NB4 (cell line): ENCODE measurements at regions not wholly inside any gene's neighbourhood (a gene's known extent, or its start where the extent isn't known, plus 50 kb on each side); places are given as distances from the start of the nearest gene placed in this dataset.

Experiments used
- DNase-seq: peaks from one replicate; pipeline ENCODE4 v3.0.0; 2010; ENCODE audit warnings: low read depth
- H3K4me3 ChIP-seq: one replicate; pipeline ENCODE4 v1.5.1; 2011; ENCODE audit warnings: mild to moderate bottlenecking, low read depth, low read length, moderate library complexity
- MYC ChIP-seq: IDR thresholded peaks from 2 replicates; pipeline ENCODE4 v1.6.1; 2011; ENCODE audit warnings: low read depth, low read length
- POLR2A ChIP-seq: IDR thresholded peaks from 2 replicates; pipeline ENCODE4 v1.6.1; 2011; ENCODE audit warnings: mild to moderate bottlenecking; ENCODE audit not compliant: insufficient read length; ENCODE audit errors: extremely low read depth
- TF ChIP-seq, protein P1 (sequence below): IDR thresholded peaks from one replicate; pipeline ENCODE4 v1.5.1; 2012; ENCODE audit warnings: low read depth, low read length
- TF ChIP-seq, protein P2 (sequence below): IDR thresholded peaks from 2 replicates; pipeline ENCODE4 v1.6.1; 2011; ENCODE audit warnings: low read depth, low read length

DNA sequence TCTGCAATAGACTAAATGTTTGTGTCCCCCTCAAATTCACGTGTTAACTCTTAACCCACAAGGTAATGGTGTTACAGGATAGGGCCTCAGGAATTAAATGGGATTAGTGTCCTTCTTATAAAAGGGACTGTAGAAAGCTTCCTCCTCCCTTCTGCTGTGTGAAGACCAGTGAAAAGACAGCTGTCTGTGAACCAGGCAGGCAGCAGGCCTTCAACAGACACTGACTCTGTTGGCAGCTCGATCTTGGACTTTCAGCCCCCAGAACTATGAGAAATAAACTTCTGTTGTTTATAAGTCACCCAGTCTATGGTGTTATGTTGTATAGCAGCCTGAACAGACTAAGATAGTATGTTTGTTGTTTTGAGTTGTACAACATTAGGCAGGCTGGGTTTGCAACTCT lies 208.1 kb downstream of the GBA3 start:
- TF ChIP-seq POLR2A, result no peak
- TF ChIP-seq, protein P1, sequence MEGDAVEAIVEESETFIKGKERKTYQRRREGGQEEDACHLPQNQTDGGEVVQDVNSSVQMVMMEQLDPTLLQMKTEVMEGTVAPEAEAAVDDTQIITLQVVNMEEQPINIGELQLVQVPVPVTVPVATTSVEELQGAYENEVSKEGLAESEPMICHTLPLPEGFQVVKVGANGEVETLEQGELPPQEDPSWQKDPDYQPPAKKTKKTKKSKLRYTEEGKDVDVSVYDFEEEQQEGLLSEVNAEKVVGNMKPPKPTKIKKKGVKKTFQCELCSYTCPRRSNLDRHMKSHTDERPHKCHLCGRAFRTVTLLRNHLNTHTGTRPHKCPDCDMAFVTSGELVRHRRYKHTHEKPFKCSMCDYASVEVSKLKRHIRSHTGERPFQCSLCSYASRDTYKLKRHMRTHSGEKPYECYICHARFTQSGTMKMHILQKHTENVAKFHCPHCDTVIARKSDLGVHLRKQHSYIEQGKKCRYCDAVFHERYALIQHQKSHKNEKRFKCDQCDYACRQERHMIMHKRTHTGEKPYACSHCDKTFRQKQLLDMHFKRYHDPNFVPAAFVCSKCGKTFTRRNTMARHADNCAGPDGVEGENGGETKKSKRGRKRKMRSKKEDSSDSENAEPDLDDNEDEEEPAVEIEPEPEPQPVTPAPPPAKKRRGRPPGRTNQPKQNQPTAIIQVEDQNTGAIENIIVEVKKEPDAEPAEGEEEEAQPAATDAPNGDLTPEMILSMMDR, result no peak
- TF ChIP-seq, protein P2, sequence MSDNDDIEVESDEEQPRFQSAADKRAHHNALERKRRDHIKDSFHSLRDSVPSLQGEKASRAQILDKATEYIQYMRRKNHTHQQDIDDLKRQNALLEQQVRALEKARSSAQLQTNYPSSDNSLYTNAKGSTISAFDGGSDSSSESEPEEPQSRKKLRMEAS, result no peak
- TF ChIP-seq MYC, result no peak
- H3K4me3 ChIP-seq, result no peak overlapping the region
- no peak for DNase-seq

DNA sequence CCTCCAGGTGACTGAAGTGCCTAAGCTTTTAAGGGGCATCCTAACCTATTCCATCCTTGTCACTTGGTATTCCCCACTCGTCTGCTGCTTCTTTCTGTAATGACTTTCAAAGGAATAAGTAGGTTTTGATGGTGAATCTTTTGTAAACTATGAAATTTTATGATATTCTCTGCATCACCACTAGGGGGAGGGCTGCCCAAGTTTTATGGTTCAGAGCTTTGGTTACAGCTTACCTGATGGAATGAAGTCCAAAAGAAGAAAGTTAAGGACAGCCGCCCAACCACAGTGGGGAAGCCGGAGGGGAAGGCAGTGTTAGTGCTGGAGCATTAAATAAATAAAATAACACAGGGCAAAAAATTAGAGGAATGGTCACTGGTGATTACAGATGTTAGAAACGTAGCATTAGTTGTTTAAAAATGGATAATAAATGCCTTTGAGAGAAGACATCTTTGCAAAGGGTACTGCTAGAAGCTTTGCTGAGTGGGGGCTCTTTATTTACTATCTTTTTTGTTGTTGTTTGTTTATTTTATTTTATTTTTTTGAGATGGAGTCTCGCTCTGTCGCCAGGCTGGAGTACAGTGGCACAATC lies 204.9 kb downstream of the GBA3 start:
- no peak for TF ChIP-seq MYC
- TF ChIP-seq, protein P1, result peak; percentile 86
- DNase-seq, result peak; percentile 53
- H3K4me3 ChIP-seq, result no peak overlapping the region

DNA sequence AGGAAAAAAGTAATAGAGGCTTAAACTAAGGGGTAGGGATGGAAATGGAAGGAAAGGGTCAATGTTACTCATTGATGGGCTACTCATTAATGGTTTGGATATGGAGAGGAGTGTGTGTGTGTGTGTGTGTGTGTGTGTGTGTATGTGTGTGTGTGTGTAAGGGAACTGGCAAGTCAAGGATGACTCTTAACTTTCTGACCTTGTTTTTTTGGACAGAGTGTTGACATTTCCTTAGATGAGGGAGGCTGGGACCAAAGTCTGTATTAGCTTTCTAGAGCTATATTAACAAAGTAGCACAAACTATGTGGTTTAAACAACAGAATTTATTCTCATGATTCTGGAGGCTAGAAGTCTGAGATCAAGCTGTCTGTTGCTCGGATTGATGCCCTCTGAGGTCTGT lies 202.7 kb downstream of the GBA3 start:
- TF ChIP-seq, protein P1, result no peak
- no peak for TF ChIP-seq MYC
- no peak for TF ChIP-seq POLR2A
- TF ChIP-seq, protein P2, result no peak
- DNase-seq, result no peak

DNA sequence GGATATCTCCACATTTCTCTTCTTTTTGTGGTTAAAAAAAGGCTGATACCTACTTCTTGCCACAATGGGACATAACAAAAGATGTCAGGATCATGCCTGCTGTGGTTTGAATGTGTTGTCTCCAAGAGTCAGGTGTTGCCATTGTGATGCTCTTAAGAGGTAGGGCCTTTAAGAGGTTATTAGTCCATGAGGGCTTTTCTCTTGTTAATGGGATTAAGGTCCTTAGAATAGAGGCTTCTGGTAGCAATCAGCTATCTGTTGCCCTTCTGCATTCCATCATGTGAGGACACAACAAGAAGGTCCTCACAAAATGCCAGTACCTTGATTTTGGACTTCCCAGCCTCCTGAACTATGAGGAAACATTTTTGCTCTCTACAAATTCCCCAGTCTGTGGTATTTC lies 191.4 kb downstream of the GBA3 start:
- TF ChIP-seq MYC (no peak), POLR2A (no peak)
- TF ChIP-seq, protein P2, result no peak
- TF ChIP-seq, protein P1, result no peak
- DNase-seq, result no peak

More for the DNA sequence above, 202.7 kb downstream of the GBA3 start:
- H3K4me3 ChIP-seq, result no peak overlapping the region

DNA sequence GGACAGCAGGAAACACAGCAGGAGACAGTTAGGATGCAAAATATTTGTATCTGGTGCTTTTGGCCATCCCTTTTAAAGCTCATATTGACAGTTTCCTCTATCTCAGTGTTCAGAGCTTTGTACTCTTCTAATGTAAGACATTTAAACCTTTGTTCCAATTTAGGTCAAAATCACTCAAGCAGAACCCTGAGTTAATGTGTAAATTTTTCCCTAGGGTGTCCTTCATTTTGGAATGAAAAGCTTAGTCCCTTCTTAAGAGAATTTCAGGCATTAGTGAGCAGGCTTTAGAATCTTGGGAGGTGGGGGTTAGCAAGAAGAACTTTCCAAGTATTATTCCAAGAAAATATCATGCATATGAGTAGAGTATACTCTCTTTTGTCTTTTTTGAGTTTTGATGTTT lies 188.7 kb downstream of the GBA3 start:
- H3K4me3 ChIP-seq, result no peak overlapping the region
- TF ChIP-seq, protein P1, result no peak
- no peak for TF ChIP-seq POLR2A
- TF ChIP-seq, protein P2, result no peak
- no peak for TF ChIP-seq MYC
- DNase-seq, result no peak

More for the DNA sequence above, 191.4 kb downstream of the GBA3 start:
- H3K4me3 ChIP-seq, result no peak overlapping the region
